ENCODE measurements at regions not wholly inside any gene's neighbourhood (a gene's known extent, or its start where the extent isn't known, plus 50 kb on each side); places are given as distances from the start of the nearest gene placed in this dataset.
"Not testable (repeated sequence)": the region's sequence is repeated elsewhere in the genome, so short reads cannot be mapped to it uniquely, and the experiment has no call there.

DNA sequence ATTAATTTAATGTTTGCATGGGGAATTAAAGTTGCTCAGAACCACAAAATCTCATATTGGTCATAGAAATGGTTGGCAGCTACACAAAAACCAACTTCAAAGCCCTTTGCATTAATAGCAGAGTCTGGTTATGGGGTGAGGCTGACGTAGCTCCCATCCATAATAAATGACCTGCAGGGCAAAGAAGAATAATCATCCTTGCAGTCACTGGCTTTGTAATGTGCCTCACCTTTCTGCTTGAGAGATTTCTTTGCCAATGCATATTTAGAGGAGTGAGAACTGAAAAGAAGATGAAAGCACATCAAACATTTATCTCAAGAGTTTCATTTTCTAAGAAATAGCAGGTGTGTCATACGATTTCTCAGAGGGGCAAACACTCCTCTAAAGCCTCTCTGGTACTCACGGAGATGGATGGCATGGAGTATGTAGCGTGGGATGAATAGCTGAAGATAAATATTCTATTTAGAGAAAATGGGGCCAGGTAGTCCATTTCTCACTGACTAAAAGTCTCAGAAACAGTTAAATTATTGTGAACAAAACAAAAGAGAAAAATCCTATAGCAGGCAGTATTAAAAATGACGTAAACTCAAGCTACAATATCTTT is 1491.9 kb downstream of the FAM181B start:
- DNase-seq = no peak

DNA sequence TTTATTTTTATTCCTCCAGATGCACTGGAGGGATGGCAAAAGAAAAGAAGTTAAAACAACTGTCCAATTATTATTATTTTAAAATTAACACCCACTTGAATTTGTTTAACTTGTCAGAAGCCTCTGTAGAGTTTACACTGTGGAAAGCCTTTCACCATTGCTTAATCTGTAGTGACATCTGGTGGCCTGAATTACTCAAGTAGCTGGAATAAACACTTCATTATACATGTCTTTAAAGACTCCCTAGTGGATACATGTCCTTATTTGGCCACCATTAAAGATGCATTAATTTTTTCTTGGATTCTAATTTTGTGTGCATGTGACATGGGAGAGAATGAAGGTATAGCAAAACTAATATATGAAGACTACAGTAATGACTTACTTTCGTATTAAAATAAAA is 1496.5 kb downstream of the FAM181B start:
- no peak for DNase-seq

GRCh38 chr11:81227409-81227808 is 1506.3 kb downstream of the FAM181B start:
- not testable (repeated sequence) for DNase-seq

- DNase-seq = no peak
These were observed 1509.3 kb downstream of the FAM181B start for GRCh38 chr11:81224396-81224795.

GRCh38 chr11:81222491-81222890 is 1511.2 kb downstream of the FAM181B start:
- DNase-seq = no peak

- no peak for DNase-seq
These were observed 1513.3 kb downstream of the FAM181B start for GRCh38 chr11:81220146-81220895.

- DNase-seq = no peak
These were observed 1514.0 kb downstream of the FAM181B start for GRCh38 chr11:81219661-81220060.

DNA sequence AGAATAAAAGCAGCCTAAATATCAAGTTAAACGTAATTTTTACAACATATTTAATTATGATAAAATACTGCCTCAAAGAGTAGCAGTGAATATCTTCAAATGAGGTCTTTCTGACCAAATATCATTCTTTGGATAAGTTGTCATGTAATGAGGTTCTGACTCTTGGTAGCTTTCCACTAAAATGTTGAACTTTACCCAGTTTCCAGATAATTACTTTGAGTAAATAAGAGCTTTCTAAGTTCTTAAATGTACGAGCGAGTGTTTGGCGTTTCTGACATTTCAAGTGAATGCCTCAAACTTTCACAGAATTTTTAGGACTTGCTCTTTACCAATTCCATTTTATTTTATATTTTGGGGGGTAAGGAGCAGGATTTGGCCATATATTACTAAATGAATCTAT is 1515.2 kb downstream of the FAM181B start:
- no peak for DNase-seq

GRCh38 chr11:81211050-81211449 is 1522.6 kb downstream of the FAM181B start:
- DNase-seq = no peak

DNA sequence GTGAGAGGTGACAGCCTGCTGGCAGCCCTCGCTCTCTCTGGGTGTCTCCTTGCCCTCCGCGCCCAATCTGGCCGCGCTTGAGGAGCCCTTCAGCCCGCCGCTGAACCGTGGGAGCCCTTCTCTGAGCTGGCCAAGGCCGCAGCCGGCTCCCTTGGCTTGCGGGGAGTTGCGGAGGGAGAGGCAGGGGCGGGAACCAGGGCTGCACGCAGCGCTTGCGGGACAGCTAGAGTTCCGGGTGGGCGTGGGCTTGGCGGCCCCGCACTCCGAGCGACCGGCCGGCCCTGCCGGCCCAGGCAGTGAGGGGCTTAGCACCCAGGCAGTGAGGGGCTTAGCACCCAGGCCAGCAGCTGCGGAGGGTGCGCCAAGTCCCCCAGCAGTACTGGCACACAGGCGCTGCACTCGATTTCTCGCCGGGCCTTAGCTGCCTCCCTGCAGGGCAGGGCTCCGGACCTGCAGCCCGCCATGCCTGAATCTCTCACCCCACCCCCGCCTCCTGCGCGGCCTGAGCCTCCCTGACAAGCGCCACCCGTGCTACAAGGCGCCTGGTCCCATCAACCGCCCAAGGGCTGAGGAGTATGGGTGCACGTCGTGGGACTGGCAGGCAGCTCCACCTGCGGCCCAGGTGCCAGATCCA is 1526.1 kb downstream of the FAM181B start:
- no peak for DNase-seq

DNA sequence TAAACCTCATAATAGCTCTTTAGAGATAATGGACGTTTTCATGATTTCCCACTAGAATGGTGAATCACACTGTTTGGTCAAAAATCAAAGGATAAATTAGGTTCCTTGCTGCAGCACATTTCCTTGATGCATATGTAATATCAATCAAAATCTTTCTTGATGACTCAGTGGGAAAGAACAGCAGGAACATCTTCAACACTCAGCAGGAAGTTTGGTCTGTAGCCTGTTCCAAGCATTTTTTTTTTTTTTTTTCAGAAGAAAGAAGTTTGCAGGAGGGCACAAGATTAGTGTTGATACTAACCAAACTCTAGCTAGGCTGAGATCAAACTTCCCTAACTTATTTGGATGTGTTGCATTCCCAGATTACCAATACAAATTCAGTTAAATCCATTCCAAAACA is 1529.8 kb downstream of the FAM181B start:
- DNase-seq = no peak

GRCh38 chr11:81197396-81197795 is 1536.3 kb downstream of the FAM181B start:
- DNase-seq = no peak

- no peak for DNase-seq
These were observed 1541.1 kb downstream of the FAM181B start for GRCh38 chr11:81192516-81192915.

GRCh38 chr11:81190546-81190945 is 1543.1 kb downstream of the FAM181B start:
- no peak for DNase-seq

GRCh38 chr11:81187033-81187432 is 1546.6 kb downstream of the FAM181B start:
- not testable (repeated sequence) for DNase-seq

- DNase-seq = no peak
These were observed 1558.9 kb downstream of the FAM181B start for GRCh38 chr11:81174646-81175330.

GRCh38 chr11:81165164-81165563 is 1568.5 kb downstream of the FAM181B start:
- no peak for DNase-seq

DNA sequence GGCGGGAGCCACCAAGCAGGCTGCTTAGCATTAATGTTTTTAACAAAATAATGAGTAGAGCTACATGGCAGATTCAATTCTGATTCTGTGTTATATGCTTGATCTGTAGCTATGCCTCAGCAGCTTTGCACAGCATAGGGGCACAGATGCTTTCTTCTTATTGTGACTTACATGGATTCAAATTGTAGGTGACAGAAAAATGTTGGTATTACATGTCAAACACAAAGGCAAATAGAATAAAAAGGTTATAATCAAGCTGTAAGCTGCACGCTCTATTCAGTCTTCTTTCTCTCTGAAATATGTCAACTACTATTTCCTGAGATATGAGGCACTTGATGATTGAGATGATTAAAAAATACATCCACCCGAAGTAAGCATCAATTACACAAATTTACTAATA is 1573.8 kb downstream of the FAM181B start:
- DNase-seq = no peak

DNA sequence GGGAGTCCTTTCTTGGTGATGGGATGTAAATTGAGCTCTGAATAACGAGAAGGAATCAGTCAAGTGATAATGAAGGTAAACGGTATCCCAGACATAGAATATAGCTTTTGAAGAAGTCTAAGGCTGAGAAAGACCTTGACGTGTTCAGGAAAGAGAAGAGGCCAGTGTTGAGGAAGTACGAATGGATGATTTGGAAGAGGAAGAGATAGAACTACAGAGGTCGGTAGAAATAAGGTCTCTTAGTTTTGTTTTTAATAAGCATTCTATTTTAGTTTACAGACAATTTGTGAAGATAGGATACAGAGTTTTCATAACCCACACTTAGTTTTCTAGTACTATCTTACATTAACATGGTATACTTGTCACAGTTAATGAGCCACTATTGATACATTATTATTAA is 1598.1 kb downstream of the FAM181B start:
- no peak for DNase-seq

DNA sequence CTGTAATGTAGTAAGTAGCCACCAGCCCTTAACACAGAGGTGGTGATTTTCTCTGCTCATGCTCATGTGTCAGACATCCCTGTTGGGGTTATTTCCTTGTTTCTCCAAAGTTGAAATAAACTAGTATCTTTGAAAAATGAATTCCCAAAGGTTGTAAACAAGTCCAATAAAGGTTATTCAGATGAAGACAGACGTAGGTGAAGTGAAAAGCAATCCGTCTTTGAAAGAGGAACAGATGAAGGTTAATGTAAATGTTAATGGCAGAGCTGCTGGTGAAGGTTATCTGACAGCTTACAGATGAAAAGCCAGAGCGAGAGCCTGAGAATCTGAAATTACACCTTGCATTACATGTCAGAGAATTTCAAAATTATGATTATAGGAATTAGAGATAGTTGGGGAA is 1604.0 kb downstream of the FAM181B start:
- DNase-seq = no peak

DNA sequence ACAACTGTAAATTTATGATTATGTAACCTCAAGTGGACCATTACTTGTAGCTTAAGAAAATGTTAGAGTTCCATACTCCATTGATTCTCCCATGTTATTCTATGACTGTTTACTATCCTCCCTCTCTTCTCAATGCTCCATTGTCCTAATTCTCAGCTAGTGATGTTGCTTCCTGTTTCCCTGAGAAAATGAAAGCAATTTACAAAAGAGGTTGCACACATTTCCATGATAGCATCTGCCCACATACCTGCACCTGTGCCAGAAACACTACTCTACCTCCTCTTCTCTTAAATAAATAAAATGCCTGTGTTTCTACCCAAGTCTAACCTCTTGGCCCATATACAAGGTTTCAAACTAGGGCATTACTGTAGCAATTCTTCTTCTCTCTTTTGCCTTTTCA is 1620.9 kb downstream of the FAM181B start:
- DNase-seq = no peak

- no peak for DNase-seq
These were observed 1629.6 kb downstream of the FAM181B start for GRCh38 chr11:81104051-81104450.

DNA sequence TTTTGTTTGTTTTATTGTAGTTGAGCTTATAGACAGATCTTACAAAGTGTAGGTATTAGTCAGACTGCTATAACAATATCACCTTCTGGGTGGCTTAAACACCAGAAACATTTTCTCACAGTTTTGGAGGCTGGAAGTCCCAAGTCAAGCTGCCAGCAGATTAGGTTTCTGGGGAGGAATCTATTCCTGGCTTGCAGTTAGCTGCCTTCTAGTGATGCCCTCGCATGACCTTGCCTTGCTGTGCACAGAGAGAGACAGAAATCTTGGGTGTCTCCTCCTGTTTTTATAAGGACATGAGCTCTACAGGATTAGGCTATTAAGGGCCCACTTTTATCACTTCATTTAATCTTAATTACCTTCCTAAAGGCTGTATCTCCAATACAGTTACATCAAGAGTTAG is 1635.2 kb downstream of the FAM181B start:
- DNase-seq = no peak

DNA sequence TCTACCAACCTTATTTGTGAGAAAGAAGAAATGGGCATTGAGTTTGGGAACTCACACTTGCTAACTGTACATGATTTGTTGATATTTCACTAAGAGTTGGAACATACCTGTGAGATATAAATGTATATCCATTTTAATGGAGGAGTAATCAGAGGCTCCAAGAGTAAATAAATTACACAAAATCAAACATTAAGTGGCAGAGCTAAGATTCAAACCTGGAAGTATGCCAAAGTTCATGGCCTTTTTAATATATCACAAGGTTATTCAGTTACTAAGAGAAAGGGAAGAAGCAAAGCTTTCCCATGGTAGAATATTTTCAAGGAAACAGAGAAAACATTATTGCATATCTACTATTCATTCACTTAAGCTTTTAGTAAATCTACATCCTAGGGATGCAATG is 1641.1 kb downstream of the FAM181B start:
- no peak for DNase-seq

Data from right hindlimb (tissue), 1 donor.